Liver (tissue), 8 donors: ENCODE measurements at regions not wholly inside any gene's neighbourhood (a gene's known extent, or its start where the extent isn't known, plus 50 kb on each side); places are given as distances from the start of the nearest gene placed in this dataset.

Experiments
- DNase-seq: peaks from one replicate; pipeline ENCODE4 v3.0.0-alpha.2; 2017; ENCODE audit warnings: low spot score
- H3K27ac ChIP-seq, 2 donors: one replicate each; pipeline ENCODE4 v1.7.0; 2013; ENCODE audit warnings: inconsistent platforms in 2 of 2, low read length in 2 of 2, control low read depth in 1 of 2, low read depth in 1 of 2, mild to moderate bottlenecking in 1 of 2
- H3K27me3 ChIP-seq, 4 donors: one replicate each; pipeline versions ENCODE4 v1.6.1 to v1.7.0; 2013; ENCODE audit warnings: low read length in 3 of 4, inconsistent platforms in 1 of 4, mild to moderate bottlenecking in 1 of 4, moderate library complexity in 1 of 4; ENCODE audit not compliant: control insufficient read depth in 4 of 4, insufficient read depth in 4 of 4
- H3K36me3 ChIP-seq, 4 donors: one replicate each; pipeline versions ENCODE4 v1.6.1 to v1.7.0; 2013; ENCODE audit warnings: low read length in 3 of 4, mild to moderate bottlenecking in 3 of 4, low read depth in 1 of 4, moderate library complexity in 1 of 4; ENCODE audit not compliant: control insufficient read depth in 4 of 4, insufficient read depth in 3 of 4
- H3K4me1 ChIP-seq, 4 donors: one replicate each; pipeline versions ENCODE4 v1.6.1 to v1.7.0; 2013; ENCODE audit warnings: low read length in 3 of 4, mild to moderate bottlenecking in 3 of 4, moderate library complexity in 1 of 4; ENCODE audit not compliant: control insufficient read depth in 4 of 4, insufficient read depth in 4 of 4
- H3K4me3 ChIP-seq, 3 donors: one replicate each; pipeline versions ENCODE4 v1.6.1 to v1.7.0; 2013; ENCODE audit warnings: low read length in 3 of 3, control low read depth in 1 of 3, low read depth in 1 of 3, mild to moderate bottlenecking in 1 of 3
- H3K9ac ChIP-seq, 2 donors: one replicate each; pipeline ENCODE4 v1.7.0; 2013; ENCODE audit warnings: low read length in 2 of 2, mild to moderate bottlenecking in 2 of 2, moderate library complexity in 2 of 2, control low read depth in 1 of 2, low read depth in 1 of 2
- H3K9me3 ChIP-seq, 4 donors: one replicate each; pipeline versions ENCODE4 v1.6.1 to v1.7.0; 2013; ENCODE audit warnings: low read length in 3 of 4; ENCODE audit not compliant: control insufficient read depth in 4 of 4
- EGR1 ChIP-seq, 2 donors: IDR thresholded peaks; 2 replicates each; pipeline ENCODE4 v1.6.1; 2016 to 2018; ENCODE audit warnings: antibody characterized with exemption in 2 of 2, low read depth in 2 of 2
- FOXA2 ChIP-seq: IDR thresholded peaks from 2 replicates; pipeline ENCODE4 v1.6.1; 2016; ENCODE audit warnings: antibody characterized with exemption
- GABPA ChIP-seq, 2 donors: IDR thresholded peaks in 1 of 2; conservative IDR thresholded peaks in 1 of 2; 2 replicates each; pipeline ENCODE4 v1.6.1; 2016; ENCODE audit warnings: antibody characterized with exemption in 2 of 2, mild to moderate bottlenecking in 1 of 2, moderate library complexity in 1 of 2
- HNF4A ChIP-seq, 2 donors: conservative IDR thresholded peaks; 2 replicates each; pipeline ENCODE4 v1.6.1; 2016; ENCODE audit warnings: antibody characterized with exemption in 2 of 2, mild to moderate bottlenecking in 2 of 2
- JUND ChIP-seq, 2 donors: IDR thresholded peaks; 2 replicates each; pipeline ENCODE4 v1.6.1; 2016; ENCODE audit warnings: antibody characterized with exemption in 2 of 2
- NR2F2 ChIP-seq: IDR thresholded peaks from 2 replicates; pipeline ENCODE4 v1.6.1; 2016; ENCODE audit warnings: antibody characterized with exemption
- RAD21 ChIP-seq, 2 donors: IDR thresholded peaks; 2 replicates each; pipeline ENCODE4 v1.6.1; 2016; ENCODE audit warnings: antibody characterized with exemption in 2 of 2, mild to moderate bottlenecking in 2 of 2
- RXRA ChIP-seq, 2 donors: IDR thresholded peaks; 2 replicates each; pipeline ENCODE4 v1.6.1; 2017 to 2018; ENCODE audit warnings: antibody characterized with exemption in 2 of 2, mild to moderate bottlenecking in 1 of 2
- TAF1 ChIP-seq: conservative IDR thresholded peaks from 2 replicates; pipeline ENCODE4 v1.6.1; 2016; ENCODE audit warnings: antibody characterized with exemption, mild to moderate bottlenecking
- YY1 ChIP-seq: IDR thresholded peaks from 2 replicates; pipeline ENCODE4 v1.6.1; 2016; ENCODE audit warnings: antibody characterized with exemption, mild to moderate bottlenecking
- WGBS: extraction: QIAGEN DNeasy Blood & Tissue Kit; methylation state at CpG from one replicate; pipeline ENCODE4 v1.1.7; 2013; 5-methylcytosine and 5-hydroxymethylcytosine counted together
- TF ChIP-seq, protein P1 (sequence below): IDR thresholded peaks from 2 replicates; pipeline ENCODE4 v1.6.1; 2016; ENCODE audit warnings: antibody characterized with exemption
- TF ChIP-seq, protein P2 (sequence below): IDR thresholded peaks from 2 replicates; pipeline ENCODE4 v1.6.1; 2016; ENCODE audit warnings: antibody characterized with exemption, mild to moderate bottlenecking
- TF ChIP-seq, protein P3 (sequence below): IDR thresholded peaks from 2 replicates; pipeline ENCODE4 v1.6.1; 2016; ENCODE audit warnings: antibody characterized with exemption
- TF ChIP-seq, protein P4 (sequence below): fragments of 150-350 bp; IDR thresholded peaks from 2 replicates; pipeline ENCODE4 v1.5.1; 2017; ENCODE audit warnings: improper control_type of control experiment, low read depth, low read length; ENCODE audit not compliant: missing input control
- TF ChIP-seq, protein P5 (sequence below): IDR thresholded peaks from 2 replicates; pipeline ENCODE4 v1.6.1; 2016; ENCODE audit warnings: antibody characterized with exemption
- donor health status: healthy.
- donor health status: healthy.
- donor health status: healthy.
- donor health status: healthy.
- donor health status: healthy.

DNA sequence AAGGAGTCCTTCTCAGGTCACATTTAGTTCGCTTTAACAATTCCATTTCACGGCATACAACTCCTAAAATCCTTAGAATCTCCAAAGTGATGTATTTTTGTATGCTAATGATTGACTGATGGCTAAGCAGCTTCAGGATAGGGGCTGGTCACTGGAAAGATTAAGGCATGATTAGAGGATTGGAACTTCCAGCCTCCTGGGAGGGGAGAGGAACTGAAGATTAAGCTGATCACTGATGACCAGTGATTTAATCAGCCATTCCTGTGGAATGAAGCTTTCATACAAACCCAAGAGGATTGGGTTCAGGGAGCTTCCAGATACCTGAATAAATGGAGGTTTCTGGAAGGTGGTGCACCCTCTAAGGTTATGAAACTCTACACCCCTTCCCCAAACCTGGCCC, 123.9 kb upstream of the CDK13 start:
- Histone ChIP-seq H3K4me1 (no peaks in the 10 kb centered on the region), H3K9ac (no peak overlapping the region), H3K27ac (no peak overlapping the region), H3K36me3 (no peaks in the 10 kb centered on the region), H3K9me3 (no peaks in the 10 kb centered on the region), H3K27me3 (peaks cover 0 to 3% (median 0%) of the 10 kb centered on the region in 4 donors), H3K4me3 (no peak overlapping the region)
- 47% methylated on average over 2 of the region's 2 CpGs for WGBS
- TF ChIP-seq NR2F2 (no peak), RXRA (IDR thresholded peaks at IDR 0.05) (no peak), HNF4A (conservative IDR thresholded peaks at IDR 0.05) (no peak)
- TF ChIP-seq, protein P1, sequence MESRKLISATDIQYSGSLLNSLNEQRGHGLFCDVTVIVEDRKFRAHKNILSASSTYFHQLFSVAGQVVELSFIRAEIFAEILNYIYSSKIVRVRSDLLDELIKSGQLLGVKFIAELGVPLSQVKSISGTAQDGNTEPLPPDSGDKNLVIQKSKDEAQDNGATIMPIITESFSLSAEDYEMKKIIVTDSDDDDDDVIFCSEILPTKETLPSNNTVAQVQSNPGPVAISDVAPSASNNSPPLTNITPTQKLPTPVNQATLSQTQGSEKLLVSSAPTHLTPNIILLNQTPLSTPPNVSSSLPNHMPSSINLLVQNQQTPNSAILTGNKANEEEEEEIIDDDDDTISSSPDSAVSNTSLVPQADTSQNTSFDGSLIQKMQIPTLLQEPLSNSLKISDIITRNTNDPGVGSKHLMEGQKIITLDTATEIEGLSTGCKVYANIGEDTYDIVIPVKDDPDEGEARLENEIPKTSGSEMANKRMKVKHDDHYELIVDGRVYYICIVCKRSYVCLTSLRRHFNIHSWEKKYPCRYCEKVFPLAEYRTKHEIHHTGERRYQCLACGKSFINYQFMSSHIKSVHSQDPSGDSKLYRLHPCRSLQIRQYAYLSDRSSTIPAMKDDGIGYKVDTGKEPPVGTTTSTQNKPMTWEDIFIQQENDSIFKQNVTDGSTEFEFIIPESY, result no peak
- DNase-seq, result no peak

DNA sequence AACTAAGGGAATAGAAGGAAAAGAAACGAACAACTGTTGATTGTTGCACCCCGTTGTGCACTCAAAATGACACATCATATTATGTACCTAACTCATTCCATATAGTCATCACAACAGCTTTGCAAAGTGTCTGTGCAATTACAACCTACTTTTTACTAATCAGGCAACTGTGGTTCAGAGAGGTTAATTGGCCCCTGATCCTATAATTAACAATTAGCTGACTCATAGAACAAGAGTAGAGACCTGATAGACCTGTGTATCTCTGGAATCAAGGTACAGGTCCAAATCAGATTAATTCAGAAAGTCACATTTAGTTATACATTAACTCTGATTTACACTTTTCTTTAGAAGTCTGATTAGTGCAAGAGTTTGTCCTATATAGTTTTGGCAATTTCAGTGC, 122.5 kb upstream of the CDK13 start:
- Histone ChIP-seq H3K27ac (no peak overlapping the region), H3K36me3 (no peaks in the 10 kb centered on the region), H3K27me3 (peaks cover 0 to 3% (median 0%) of the 10 kb centered on the region in 4 donors), H3K9ac (no peak overlapping the region), H3K4me3 (no peak overlapping the region), H3K4me1 (no peaks in the 10 kb centered on the region), H3K9me3 (no peaks in the 10 kb centered on the region)
- WGBS, result 76% methylated on average over 2 of the region's 2 CpGs
- DNase-seq, result no peak
- TF ChIP-seq, protein P2, sequence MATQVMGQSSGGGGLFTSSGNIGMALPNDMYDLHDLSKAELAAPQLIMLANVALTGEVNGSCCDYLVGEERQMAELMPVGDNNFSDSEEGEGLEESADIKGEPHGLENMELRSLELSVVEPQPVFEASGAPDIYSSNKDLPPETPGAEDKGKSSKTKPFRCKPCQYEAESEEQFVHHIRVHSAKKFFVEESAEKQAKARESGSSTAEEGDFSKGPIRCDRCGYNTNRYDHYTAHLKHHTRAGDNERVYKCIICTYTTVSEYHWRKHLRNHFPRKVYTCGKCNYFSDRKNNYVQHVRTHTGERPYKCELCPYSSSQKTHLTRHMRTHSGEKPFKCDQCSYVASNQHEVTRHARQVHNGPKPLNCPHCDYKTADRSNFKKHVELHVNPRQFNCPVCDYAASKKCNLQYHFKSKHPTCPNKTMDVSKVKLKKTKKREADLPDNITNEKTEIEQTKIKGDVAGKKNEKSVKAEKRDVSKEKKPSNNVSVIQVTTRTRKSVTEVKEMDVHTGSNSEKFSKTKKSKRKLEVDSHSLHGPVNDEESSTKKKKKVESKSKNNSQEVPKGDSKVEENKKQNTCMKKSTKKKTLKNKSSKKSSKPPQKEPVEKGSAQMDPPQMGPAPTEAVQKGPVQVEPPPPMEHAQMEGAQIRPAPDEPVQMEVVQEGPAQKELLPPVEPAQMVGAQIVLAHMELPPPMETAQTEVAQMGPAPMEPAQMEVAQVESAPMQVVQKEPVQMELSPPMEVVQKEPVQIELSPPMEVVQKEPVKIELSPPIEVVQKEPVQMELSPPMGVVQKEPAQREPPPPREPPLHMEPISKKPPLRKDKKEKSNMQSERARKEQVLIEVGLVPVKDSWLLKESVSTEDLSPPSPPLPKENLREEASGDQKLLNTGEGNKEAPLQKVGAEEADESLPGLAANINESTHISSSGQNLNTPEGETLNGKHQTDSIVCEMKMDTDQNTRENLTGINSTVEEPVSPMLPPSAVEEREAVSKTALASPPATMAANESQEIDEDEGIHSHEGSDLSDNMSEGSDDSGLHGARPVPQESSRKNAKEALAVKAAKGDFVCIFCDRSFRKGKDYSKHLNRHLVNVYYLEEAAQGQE, result no peak
- no peak for TF ChIP-seq JUND (IDR thresholded peaks at IDR 0.05)
- no peak for TF ChIP-seq RAD21 (IDR thresholded peaks at IDR 0.05)
- no peak for TF ChIP-seq TAF1
- no peak for TF ChIP-seq EGR1 (IDR thresholded peaks at IDR 0.05; ENCODE audit: low read depth in 2 of 2)
- no peak for TF ChIP-seq NR2F2
- TF ChIP-seq, protein P3, sequence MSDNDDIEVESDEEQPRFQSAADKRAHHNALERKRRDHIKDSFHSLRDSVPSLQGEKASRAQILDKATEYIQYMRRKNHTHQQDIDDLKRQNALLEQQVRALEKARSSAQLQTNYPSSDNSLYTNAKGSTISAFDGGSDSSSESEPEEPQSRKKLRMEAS, result no peak
- TF ChIP-seq, protein P4, sequence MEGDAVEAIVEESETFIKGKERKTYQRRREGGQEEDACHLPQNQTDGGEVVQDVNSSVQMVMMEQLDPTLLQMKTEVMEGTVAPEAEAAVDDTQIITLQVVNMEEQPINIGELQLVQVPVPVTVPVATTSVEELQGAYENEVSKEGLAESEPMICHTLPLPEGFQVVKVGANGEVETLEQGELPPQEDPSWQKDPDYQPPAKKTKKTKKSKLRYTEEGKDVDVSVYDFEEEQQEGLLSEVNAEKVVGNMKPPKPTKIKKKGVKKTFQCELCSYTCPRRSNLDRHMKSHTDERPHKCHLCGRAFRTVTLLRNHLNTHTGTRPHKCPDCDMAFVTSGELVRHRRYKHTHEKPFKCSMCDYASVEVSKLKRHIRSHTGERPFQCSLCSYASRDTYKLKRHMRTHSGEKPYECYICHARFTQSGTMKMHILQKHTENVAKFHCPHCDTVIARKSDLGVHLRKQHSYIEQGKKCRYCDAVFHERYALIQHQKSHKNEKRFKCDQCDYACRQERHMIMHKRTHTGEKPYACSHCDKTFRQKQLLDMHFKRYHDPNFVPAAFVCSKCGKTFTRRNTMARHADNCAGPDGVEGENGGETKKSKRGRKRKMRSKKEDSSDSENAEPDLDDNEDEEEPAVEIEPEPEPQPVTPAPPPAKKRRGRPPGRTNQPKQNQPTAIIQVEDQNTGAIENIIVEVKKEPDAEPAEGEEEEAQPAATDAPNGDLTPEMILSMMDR, result no peak
- TF ChIP-seq, protein P5, sequence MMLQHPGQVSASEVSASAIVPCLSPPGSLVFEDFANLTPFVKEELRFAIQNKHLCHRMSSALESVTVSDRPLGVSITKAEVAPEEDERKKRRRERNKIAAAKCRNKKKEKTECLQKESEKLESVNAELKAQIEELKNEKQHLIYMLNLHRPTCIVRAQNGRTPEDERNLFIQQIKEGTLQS, result no peak
- TF ChIP-seq FOXA2, result no peak
- no peak for TF ChIP-seq YY1
- TF ChIP-seq, protein P1, result no peak
- no peak for TF ChIP-seq RXRA (IDR thresholded peaks at IDR 0.05)
- no peak for TF ChIP-seq GABPA (IDR thresholded peaks at IDR 0.05 in 1 of 2, conservative IDR thresholded peaks at IDR 0.05 in 1 of 2)
